H1 (cell line): ENCODE measurements at regions not wholly inside any gene's neighbourhood (a gene's known extent, or its start where the extent isn't known, plus 50 kb on each side); places are given as distances from the start of the nearest gene placed in this dataset.
"Not testable (repeated sequence)": the region's sequence is repeated elsewhere in the genome, so short reads cannot be mapped to it uniquely, and the experiment has no call there.

Experiments
- CTCF ChIA-PET: fragments of 300-600 bp; sonication (Branson Sonifier 250); formaldehyde crosslinking; loops from one replicate; lab custom pipeline; 2021; ENCODE audit not compliant: partially characterized antibody; lab: Charles Lee
- POLR2A ChIA-PET: fragments of 300-600 bp; sonication (Branson Sonifier 250); formaldehyde crosslinking; loops from one replicate; lab custom pipeline; 2021; ENCODE audit warnings: inconsistent platforms; ENCODE audit not compliant: partially characterized antibody; lab: Charles Lee
- DNase-seq, 2 experiments: peaks; one replicate each; pipeline versions ENCODE4 v3.0.0 to v3.0.0-alpha.2; 2010 to 2022; ENCODE audit warnings: low spot score in 2 of 2, low read depth in 1 of 2, mixed read lengths in 1 of 2
- FAIRE-seq: peaks from 2 replicates; lab custom pipeline; 2011; peaks lifted over from hg19 to GRCh38; lab: Jason Lieb, UNC
- H2AFZ ChIP-seq: 2 replicates; pipeline ENCODE4 v1.8.1; 2012; ENCODE audit warnings: low read length, inconsistent platforms
- H2AK5ac ChIP-seq: 2 replicates; pipeline ENCODE4 v1.6.1; 2013; ENCODE audit warnings: low read depth, low read length
- H2BK120ac ChIP-seq: replicated peaks from 2 replicates; pipeline ENCODE3; 2013; ENCODE audit warnings: low read depth, low read length, inconsistent platforms
- H2BK12ac ChIP-seq: 2 replicates; pipeline ENCODE4 v1.6.1; 2013; ENCODE audit warnings: low read depth, low read length
- H2BK15ac ChIP-seq: 2 replicates; pipeline ENCODE4 v1.6.1; 2013; ENCODE audit warnings: low read length
- H2BK20ac ChIP-seq: 2 replicates; pipeline ENCODE4 v1.6.1; 2013; ENCODE audit warnings: low read length
- H2BK5ac ChIP-seq: 2 replicates; pipeline ENCODE4 v1.6.1; 2013; ENCODE audit warnings: low read depth, low read length
- H3K14ac ChIP-seq: 2 replicates; pipeline ENCODE4 v1.6.1; 2013; ENCODE audit warnings: inconsistent platforms; ENCODE audit not compliant: insufficient read length
- H3K18ac ChIP-seq: 2 replicates; pipeline ENCODE4 v1.6.1; 2013; ENCODE audit warnings: low read length; ENCODE audit errors: extremely low read depth
- H3K23ac ChIP-seq: 2 replicates; pipeline ENCODE4 v1.6.1; 2013; ENCODE audit warnings: inconsistent platforms; ENCODE audit not compliant: insufficient read length
- H3K23me2 ChIP-seq: 2 replicates; pipeline ENCODE4 v1.6.1; 2013; ENCODE audit warnings: low read depth, low read length
- H3K27ac ChIP-seq: 2 replicates; pipeline ENCODE4 v1.6.1; 2011; ENCODE audit warnings: low read depth, low read length, inconsistent platforms
- H3K27me3 ChIP-seq, 4 experiments: replicated peaks in 1 of 4; 1 replicate in 1 of 4; 2 replicates in 3 of 4; pipeline versions ENCODE4 v1.6.1 to v1.8.1; 2011 to 2013; ENCODE audit warnings: low read length in 3 of 4, mild to moderate bottlenecking in 3 of 4, inconsistent platforms in 2 of 4, mixed read lengths in 2 of 4, moderate library complexity in 1 of 4; ENCODE audit not compliant: control insufficient read depth in 3 of 4, insufficient read depth in 3 of 4; ENCODE audit errors: extremely low read depth in 1 of 4
- H3K36me3 ChIP-seq, 4 experiments: 2 replicates each; pipeline versions ENCODE4 v1.6.1 to v1.8.1; 2011 to 2013; ENCODE audit warnings: mild to moderate bottlenecking in 4 of 4, low read length in 3 of 4, moderate library complexity in 2 of 4, control low read depth in 1 of 4, inconsistent platforms in 1 of 4; ENCODE audit not compliant: insufficient read depth in 4 of 4, control insufficient read depth in 2 of 4
- H3K4ac ChIP-seq: replicated peaks from 2 replicates; pipeline ENCODE3; 2013; ENCODE audit warnings: low read length, low read depth, mixed read lengths, inconsistent platforms; ENCODE audit not compliant: insufficient read length
- H3K4me1 ChIP-seq, 4 experiments: replicated peaks in 1 of 4; 1 replicate in 1 of 4; 2 replicates in 3 of 4; pipeline versions ENCODE4 v1.6.1 to v1.8.1; 2011 to 2013; ENCODE audit warnings: low read length in 3 of 4, inconsistent platforms in 2 of 4, mixed read lengths in 1 of 4; ENCODE audit not compliant: insufficient read depth in 4 of 4, control insufficient read depth in 3 of 4
- H3K4me2 ChIP-seq, 2 experiments: 2 replicates each; pipeline versions ENCODE4 v1.6.1 to v1.8.1; 2011 to 2013; ENCODE audit warnings: low read depth in 2 of 2, low read length in 2 of 2, control low read depth in 1 of 2, inconsistent platforms in 1 of 2, mild to moderate bottlenecking in 1 of 2; ENCODE audit not compliant: insufficient read depth in 1 of 2
- H3K4me3 ChIP-seq, 4 experiments: fragments of 200-600, 300-600 bp in 1 of 4; sonication (generic), shearing (Covaris generic), sonication (Bioruptor Twin) in 1 of 4; 2 replicates each; pipeline versions ENCODE4 v1.5.1 to v1.8.1; 2011 to 2016; ENCODE audit warnings: low read length in 4 of 4, low read depth in 3 of 4, control low read depth in 2 of 4, inconsistent platforms in 2 of 4, mild to moderate bottlenecking in 2 of 4, mixed read lengths in 1 of 4, moderate library complexity in 1 of 4; ENCODE audit not compliant: insufficient read depth in 2 of 4; ENCODE audit errors: extremely low read depth in 1 of 4
- H3K56ac ChIP-seq: replicated peaks from 2 replicates; pipeline ENCODE3; 2013; ENCODE audit warnings: low read depth, mild to moderate bottlenecking, mixed read lengths, low read length, inconsistent platforms; ENCODE audit not compliant: insufficient read length
- H3K79me1 ChIP-seq: 2 replicates; pipeline ENCODE4 v1.6.1; 2013; ENCODE audit warnings: low read depth, low read length, control low read depth
- H3K79me2 ChIP-seq, 2 experiments: 2 replicates each; pipeline versions ENCODE4 v1.6.1 to v1.8.1; 2012 to 2013; ENCODE audit warnings: low read length in 2 of 2, mild to moderate bottlenecking in 2 of 2, inconsistent platforms in 1 of 2; ENCODE audit not compliant: insufficient read depth in 2 of 2, control insufficient read depth in 1 of 2
- H3K9ac ChIP-seq, 4 experiments: replicated peaks in 1 of 4; 1 replicate in 1 of 4; 2 replicates in 3 of 4; pipeline versions ENCODE4 v1.6.1 to v1.8.1; 2011 to 2013; ENCODE audit warnings: low read depth in 3 of 4, low read length in 3 of 4, control low read depth in 2 of 4, mild to moderate bottlenecking in 2 of 4, moderate library complexity in 2 of 4, inconsistent platforms in 1 of 4; ENCODE audit errors: extremely low read depth in 1 of 4
- H3K9me3 ChIP-seq, 2 experiments: 2 replicates each; pipeline versions ENCODE4 v1.6.1 to v1.8.1; 2012 to 2013; ENCODE audit warnings: mild to moderate bottlenecking in 2 of 2, moderate library complexity in 2 of 2, control low read depth in 1 of 2, inconsistent platforms in 1 of 2, low read depth in 1 of 2, low read length in 1 of 2, mixed read lengths in 1 of 2; ENCODE audit not compliant: insufficient read depth in 2 of 2
- H4K20me1 ChIP-seq, 2 experiments: replicated peaks in 1 of 2; 2 replicates each; pipeline versions ENCODE3 to v1.8.1; 2011 to 2013; ENCODE audit warnings: inconsistent platforms in 2 of 2, low read length in 2 of 2, mild to moderate bottlenecking in 1 of 2; ENCODE audit not compliant: insufficient read depth in 2 of 2, control insufficient read depth in 1 of 2
- H4K5ac ChIP-seq: 2 replicates; pipeline ENCODE4 v1.6.1; 2013; ENCODE audit warnings: low read length, low read depth, mixed read lengths, inconsistent platforms; ENCODE audit not compliant: insufficient read length
- H4K8ac ChIP-seq: 2 replicates; pipeline ENCODE4 v1.8.0; 2013; ENCODE audit warnings: mild to moderate bottlenecking, moderate library complexity, low read length, inconsistent platforms; ENCODE audit not compliant: insufficient read depth; ENCODE audit errors: extremely low read depth
- H4K91ac ChIP-seq: replicated peaks from 2 replicates; pipeline ENCODE3; 2013; ENCODE audit warnings: low read length, mixed read lengths, inconsistent platforms; ENCODE audit not compliant: insufficient read length
- WGBS, 2 experiments: shearing (Covaris generic) in 1 of 2; methylation state at CpG; one replicate each; pipeline versions ENCODE4 v1.1.6 to v1.1.7; 2013 to 2015; ENCODE audit warnings: low lambda C conversion rate in 2 of 2, mixed read lengths in 2 of 2, inconsistent platforms in 1 of 2, low coverage in 1 of 2, missing lambda C conversion rate in 1 of 2; ENCODE audit not compliant: insufficient replicate concordance in 2 of 2, insufficient coverage in 1 of 2, insufficient read length in 1 of 2; ENCODE audit errors: extremely low coverage in 1 of 2, missing lambda C conversion rate in 1 of 2; 5-methylcytosine and 5-hydroxymethylcytosine counted together

DNA sequence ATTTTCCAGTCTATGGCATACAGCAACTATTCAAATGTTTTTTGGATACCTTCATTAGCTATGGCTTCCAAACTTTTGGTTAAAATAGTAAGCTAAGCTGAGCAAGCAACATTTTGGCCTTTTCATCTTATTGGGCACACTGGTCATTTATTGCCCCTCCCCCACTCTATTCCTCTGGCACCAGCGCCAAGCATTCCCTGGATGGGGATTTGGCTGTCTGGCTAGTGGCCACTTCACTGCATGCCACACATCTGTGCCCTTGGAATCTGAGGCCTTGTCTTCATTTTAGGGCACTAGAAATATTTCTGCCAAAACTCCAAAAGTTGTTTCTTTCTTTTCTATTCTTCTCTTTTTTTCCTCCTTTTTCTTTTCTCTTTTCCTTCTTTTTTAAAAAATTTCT, 305.8 kb upstream of the POTED start:
- H2BK12ac ChIP-seq, H3K23ac ChIP-seq, H4K8ac ChIP-seq, DNase-seq, H2BK15ac ChIP-seq, H4K5ac ChIP-seq, H2AK5ac ChIP-seq, FAIRE-seq, H3K18ac ChIP-seq, H3K4me1 ChIP-seq, H3K56ac ChIP-seq, H3K14ac ChIP-seq, H4K91ac ChIP-seq, H3K79me1 ChIP-seq, H3K27ac ChIP-seq, H3K9ac ChIP-seq, H2BK5ac ChIP-seq, POLR2A ChIA-PET, H3K36me3 ChIP-seq, H3K4me3 ChIP-seq, H3K23me2 ChIP-seq, H2BK120ac ChIP-seq, H3K79me2 ChIP-seq, H4K20me1 ChIP-seq, H3K27me3 ChIP-seq, H3K4me2 ChIP-seq, CTCF ChIA-PET, H2AFZ ChIP-seq, H3K4ac ChIP-seq, H2BK20ac ChIP-seq: not testable (repeated sequence)
- 40% methylated on average over 1 of the region's 1 CpG; no CpG with 5 or more reads in 1 of the 2 experiments for WGBS, 2 experiments
- peaks cover 9 to 16% of the 10 kb centered on the region in 2 experiments; a peak in 3 of 4 replicates for H3K9me3 ChIP-seq

DNA sequence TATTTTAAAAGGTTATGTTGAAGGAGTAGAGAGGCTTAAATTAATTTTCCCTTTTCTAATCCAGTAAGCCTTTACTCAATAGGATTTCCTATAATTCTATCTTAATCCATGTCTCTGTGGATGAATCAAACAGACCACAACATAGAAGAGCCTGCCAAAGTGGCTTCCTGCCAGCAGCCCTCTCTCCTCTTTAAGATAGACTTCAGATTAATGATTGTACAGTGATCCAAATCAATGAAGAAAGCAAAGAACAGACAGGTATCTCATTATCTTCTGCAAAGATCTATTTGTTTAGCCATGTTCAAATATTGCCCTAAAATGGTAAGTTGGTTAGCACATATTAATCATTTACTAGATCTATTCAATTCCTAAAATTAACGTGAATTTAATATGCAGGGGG, 304.7 kb upstream of the POTED start:
- H3K56ac ChIP-seq, DNase-seq, H3K79me1 ChIP-seq, H2AK5ac ChIP-seq, H4K5ac ChIP-seq, H3K27ac ChIP-seq, H3K4me3 ChIP-seq, H4K91ac ChIP-seq, H3K27me3 ChIP-seq, H3K14ac ChIP-seq, H3K4me2 ChIP-seq, H3K79me2 ChIP-seq, H2AFZ ChIP-seq, H3K23ac ChIP-seq, H2BK5ac ChIP-seq, FAIRE-seq, POLR2A ChIA-PET, H3K18ac ChIP-seq, H2BK15ac ChIP-seq, CTCF ChIA-PET, H2BK20ac ChIP-seq, H3K9ac ChIP-seq, H3K36me3 ChIP-seq, H3K4ac ChIP-seq, H2BK120ac ChIP-seq, H3K23me2 ChIP-seq, H4K8ac ChIP-seq, H2BK12ac ChIP-seq, H4K20me1 ChIP-seq, H3K4me1 ChIP-seq: not testable (repeated sequence)
- peaks cover 10 to 16% of the 10 kb centered on the region in 2 experiments for H3K9me3 ChIP-seq
- 32% methylated on average over 1 of the region's 1 CpG; no CpG with 5 or more reads in 1 of the 2 experiments for WGBS, 2 experiments
